ENCODE measurements at regions not wholly inside any gene's neighbourhood (a gene's known extent, or its start where the extent isn't known, plus 50 kb on each side); places are given as distances from the start of the nearest gene placed in this dataset.

GRCh38 chr1:221334062-221334461 is 407.8 kb downstream of the DUSP10 start:
- intact Hi-C loops (cut with DNase I): no loop called here

GRCh38 chr1:221335161-221336101 is 406.5 kb downstream of the DUSP10 start:
- peak; percentile 51 for ATAC-seq
- intact Hi-C loops (cut with DNase I): no loop called here

More at GRCh38 chr1:221334062-221334461, 407.8 kb downstream of the DUSP10 start:
- no peak for DNase-seq (ENCODE audit: missing footprints)
- ATAC-seq: no peak

GRCh38 chr1:221336126-221336525 is 405.8 kb downstream of the DUSP10 start:
- intact Hi-C loops (cut with DNase I): no loop called here
- peak; percentile 18 for ATAC-seq
- DNase-seq (ENCODE audit: missing footprints): no peak

More at GRCh38 chr1:221335161-221336101, 406.5 kb downstream of the DUSP10 start:
- DNase-seq (ENCODE audit: missing footprints): peak; percentile 59

DNA sequence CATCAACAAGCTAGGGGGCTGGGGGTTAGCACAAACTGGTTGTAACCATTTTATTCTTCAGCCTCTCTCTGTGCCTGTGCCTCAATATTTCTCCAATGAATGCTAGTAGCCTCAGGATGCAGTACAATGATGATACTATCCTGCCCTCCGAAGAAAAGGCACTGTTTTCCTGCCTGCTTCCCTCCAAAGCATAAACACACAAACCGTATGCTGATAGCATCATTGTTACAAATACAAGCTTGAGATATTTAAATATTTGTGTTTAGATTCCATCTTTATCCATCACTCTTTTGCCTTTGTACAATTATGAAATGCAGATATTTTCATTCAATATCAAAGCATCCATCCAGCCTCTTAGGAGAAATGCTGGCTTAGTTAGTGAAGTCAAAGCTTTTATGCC is 404.8 kb downstream of the DUSP10 start:
- intact Hi-C loops (cut with DNase I): no loop called here
- no peak for ATAC-seq
- no peak for DNase-seq (ENCODE audit: missing footprints)

GRCh38 chr1:221343136-221343535 is 398.8 kb downstream of the DUSP10 start:
- ATAC-seq: no peak
- intact Hi-C loops (cut with DNase I): no loop called here

GRCh38 chr1:221343607-221344006 is 398.3 kb downstream of the DUSP10 start:
- DNase-seq (ENCODE audit: missing footprints): no peak
- intact Hi-C loops (cut with DNase I): no loop called here
- ATAC-seq: no peak

More at GRCh38 chr1:221343136-221343535, 398.8 kb downstream of the DUSP10 start:
- no peak for DNase-seq (ENCODE audit: missing footprints)

- DNase-seq (ENCODE audit: missing footprints): no peak
- ATAC-seq: no peak
- intact Hi-C loops (cut with DNase I): no loop called here
Observed at GRCh38 chr1:221344693-221345092, 397.2 kb downstream of the DUSP10 start.

GRCh38 chr1:221347706-221348105 is 394.2 kb downstream of the DUSP10 start:
- intact Hi-C loops (cut with DNase I): loop anchor here (2.0 kb wide), 1 partner anchor 61 kb away; no protein-coding TSS in a partner anchor
- DNase-seq (ENCODE audit: missing footprints) (no peak), ATAC-seq (no peak)

GRCh38 chr1:221350091-221350490 is 391.8 kb downstream of the DUSP10 start:
- DNase-seq (ENCODE audit: missing footprints) (no peak), ATAC-seq (no peak)
- intact Hi-C loops (cut with DNase I): no loop called here

DNA sequence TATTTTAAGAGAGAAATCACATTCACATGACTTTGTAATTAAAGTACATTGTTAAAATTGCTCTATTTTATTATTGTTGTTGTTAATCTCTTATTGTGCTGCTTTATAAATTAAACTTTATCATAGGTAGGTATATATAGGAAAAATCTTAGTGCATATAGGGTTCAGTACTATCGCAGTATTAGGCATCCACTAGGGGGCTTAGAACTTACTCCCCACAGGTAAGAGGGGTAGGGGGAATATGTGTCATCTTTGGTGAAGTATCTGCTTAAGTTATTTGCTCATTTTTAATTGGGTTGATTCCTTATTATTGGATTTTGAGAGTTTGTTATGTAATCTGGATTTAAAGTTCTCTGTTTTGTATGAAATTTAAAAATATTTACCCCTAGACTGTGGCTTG is 385.2 kb downstream of the DUSP10 start:
- DNase-seq (ENCODE audit: missing footprints): no peak
- intact Hi-C loops (cut with DNase I): no loop called here
- no peak for ATAC-seq

GRCh38 chr1:221363039-221363438 is 378.9 kb downstream of the DUSP10 start:
- no peak for DNase-seq (ENCODE audit: missing footprints)
- no peak for ATAC-seq
- intact Hi-C loops (cut with DNase I): no loop called here

- no peak for ATAC-seq
- intact Hi-C loops (cut with DNase I): no loop called here
- no peak for DNase-seq (ENCODE audit: missing footprints)
Observed at GRCh38 chr1:221366495-221367110, 375.3 kb downstream of the DUSP10 start.

DNA sequence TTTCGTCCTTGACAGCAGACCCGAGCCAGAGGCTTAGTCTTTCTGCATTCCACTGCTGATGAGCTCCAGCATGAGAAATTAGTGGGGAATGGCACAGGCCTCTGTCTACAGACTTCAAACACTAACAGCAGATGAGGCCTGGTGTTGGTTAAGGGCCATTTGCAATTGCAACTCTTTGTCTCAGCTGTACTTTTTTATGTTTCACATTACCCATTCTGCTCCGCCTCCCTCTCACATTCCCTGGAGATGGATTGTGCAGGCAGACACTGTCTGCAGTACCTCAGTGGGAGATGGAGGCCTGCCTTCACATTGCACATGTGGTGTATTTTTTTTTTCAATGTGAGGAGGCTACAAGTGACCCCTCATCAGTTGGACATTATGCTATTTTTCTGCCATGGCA is 370.2 kb downstream of the DUSP10 start:
- no peak for ATAC-seq
- no peak for DNase-seq (ENCODE audit: missing footprints)
- intact Hi-C loops (cut with DNase I): no loop called here

DNA sequence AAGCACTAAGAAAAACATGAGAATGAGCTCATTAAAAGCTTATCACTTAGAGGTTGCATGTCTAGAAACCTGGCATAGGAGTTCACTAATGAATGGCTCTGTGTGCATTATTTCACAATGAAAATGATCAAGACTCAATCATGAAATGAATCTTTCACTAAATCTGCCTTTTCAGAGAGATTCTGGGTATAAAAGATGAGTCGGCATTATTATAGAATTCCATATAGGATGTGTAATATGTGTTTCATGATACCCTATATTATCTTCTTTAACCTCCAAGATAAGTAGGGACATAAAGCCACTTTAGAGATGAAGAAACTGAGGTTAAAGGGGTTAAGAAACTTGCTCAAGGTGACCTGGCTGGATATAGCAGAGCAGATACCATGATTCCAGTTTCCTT is 368.1 kb downstream of the DUSP10 start:
- DNase-seq (ENCODE audit: missing footprints): no peak
- no peak for ATAC-seq
- intact Hi-C loops (cut with DNase I): no loop called here

- no peak for ATAC-seq
- no peak for DNase-seq (ENCODE audit: missing footprints)
- intact Hi-C loops (cut with DNase I): no loop called here
Observed at GRCh38 chr1:221376286-221376685, 365.6 kb downstream of the DUSP10 start.

GRCh38 chr1:221381910-221382623 is 359.8 kb downstream of the DUSP10 start:
- ATAC-seq (no peak), DNase-seq (ENCODE audit: missing footprints) (no peak)
- intact Hi-C loops (cut with DNase I): no loop called here

DNA sequence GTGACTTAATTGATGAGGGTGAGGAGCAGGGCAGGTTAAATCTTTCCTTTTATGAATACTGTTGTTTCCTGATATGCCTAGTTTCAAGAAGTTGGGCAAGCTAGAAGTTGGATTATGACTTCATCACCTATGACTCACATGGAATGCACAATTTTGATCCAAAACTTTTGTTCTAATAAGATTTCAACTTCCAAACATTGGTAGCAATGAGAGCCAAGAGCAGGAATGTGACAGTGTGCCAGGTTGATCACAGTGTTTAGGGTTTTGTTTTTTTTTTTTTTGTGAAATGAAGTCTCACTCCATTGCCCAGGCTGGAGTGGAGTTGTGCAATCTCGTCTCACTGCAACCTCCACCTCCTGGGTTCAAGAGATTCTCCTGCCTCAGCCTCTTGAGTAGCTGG is 349.4 kb downstream of the DUSP10 start:
- ATAC-seq: peak; percentile 37
- DNase-seq (ENCODE audit: missing footprints): no peak
- intact Hi-C loops (cut with DNase I): no loop called here

- ATAC-seq (no peak), DNase-seq (ENCODE audit: missing footprints) (no peak)
- intact Hi-C loops (cut with DNase I): no loop called here
Observed at GRCh38 chr1:221394011-221394544, 347.8 kb downstream of the DUSP10 start.

DNA sequence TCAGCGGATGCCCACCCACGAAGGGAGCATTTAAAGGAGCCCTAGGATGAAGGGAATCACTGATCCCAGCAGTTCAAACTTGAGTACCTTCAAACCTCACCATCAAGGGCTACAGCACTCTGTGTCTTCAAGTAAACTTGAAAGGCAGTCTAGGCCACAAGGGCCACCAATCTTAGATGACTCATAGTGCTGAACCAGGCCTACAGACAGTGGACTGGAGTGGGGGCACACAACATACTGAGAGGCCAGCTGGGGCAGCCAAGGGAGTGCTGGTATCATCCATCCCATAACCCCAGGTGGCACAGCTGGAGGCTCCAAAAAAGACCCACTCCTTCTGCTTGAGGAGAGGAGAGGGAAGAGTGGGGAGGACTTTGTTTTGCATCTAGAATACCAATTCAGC is 345.4 kb downstream of the DUSP10 start:
- ATAC-seq (no peak), DNase-seq (ENCODE audit: missing footprints) (no peak)
- intact Hi-C loops (cut with DNase I): no loop called here
